ENCODE measurements at regions not wholly inside any gene's neighbourhood (a gene's known extent, or its start where the extent isn't known, plus 50 kb on each side); places are given as distances from the start of the nearest gene placed in this dataset.

DNA sequence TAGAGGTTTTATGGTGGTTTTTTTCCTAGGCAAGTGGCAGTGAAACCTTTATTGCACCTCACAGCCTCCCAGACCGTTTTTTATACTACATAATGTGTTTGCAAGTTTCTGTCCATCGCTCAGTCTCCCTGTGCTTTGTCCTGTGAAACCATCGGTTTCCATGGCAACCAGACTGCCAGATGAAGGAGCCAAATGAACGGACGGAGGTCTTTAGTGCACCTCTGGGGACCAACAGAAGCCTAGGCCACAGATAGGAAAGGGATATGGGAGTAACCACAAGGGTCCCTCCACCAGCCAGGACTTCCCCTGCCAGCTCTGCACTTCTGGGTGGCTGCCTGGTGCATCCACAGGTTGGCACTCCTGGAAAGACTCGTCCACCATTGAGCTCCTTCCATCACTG is 165.0 kb downstream of the CHST1 start:
- CTCF ChIA-PET, result no interaction called here
- peaks cover 82% of the 10 kb centered on the region for H3K27me3 Mint-ChIP-seq (ENCODE audit: unreplicated experiment)
- no peaks in the 10 kb centered on the region for H3K36me3 Mint-ChIP-seq (ENCODE audit: insufficient read depth, unreplicated experiment)
- intact Hi-C loops (cut with micrococcal nuclease; ENCODE audit: unreplicated experiment), result no loop called here
- H3K4me3 Mint-ChIP-seq (ENCODE audit: low read depth, unreplicated experiment), result no peak overlapping the region
- TF ChIP-seq CTCF (IDR thresholded peaks at IDR 0.05; ENCODE audit: unreplicated experiment), result no peak
- DNase-seq, result no peak
- H3K4me1 Mint-ChIP-seq (ENCODE audit: low read depth, unreplicated experiment), result no peaks in the 10 kb centered on the region
- BruUV-seq (replicated peaks), result no TSS peak
- no peaks in the 10 kb centered on the region for H3K9me3 Mint-ChIP-seq (ENCODE audit: low read depth, unreplicated experiment)
- H3K27ac Mint-ChIP-seq (ENCODE audit: unreplicated experiment), result no peak overlapping the region

GRCh38 chr11:45494738-45495137 is 170.7 kb downstream of the CHST1 start:
- Mint-ChIP-seq H3K9me3 (ENCODE audit: low read depth, unreplicated experiment) (no peaks in the 10 kb centered on the region), H3K27me3 (ENCODE audit: unreplicated experiment) (peaks cover 88% of the 10 kb centered on the region), H3K36me3 (ENCODE audit: insufficient read depth, unreplicated experiment) (no peaks in the 10 kb centered on the region), H3K4me1 (ENCODE audit: low read depth, unreplicated experiment) (no peaks in the 10 kb centered on the region), H3K4me3 (ENCODE audit: low read depth, unreplicated experiment) (no peak overlapping the region), H3K27ac (ENCODE audit: unreplicated experiment) (no peak overlapping the region)
- no TSS peak for BruUV-seq (replicated peaks)
- CTCF ChIA-PET, result no interaction called here
- no peak for TF ChIP-seq CTCF (IDR thresholded peaks at IDR 0.05; ENCODE audit: unreplicated experiment)
- intact Hi-C loops (cut with micrococcal nuclease; ENCODE audit: unreplicated experiment), result no loop called here
- no peak for DNase-seq

DNA sequence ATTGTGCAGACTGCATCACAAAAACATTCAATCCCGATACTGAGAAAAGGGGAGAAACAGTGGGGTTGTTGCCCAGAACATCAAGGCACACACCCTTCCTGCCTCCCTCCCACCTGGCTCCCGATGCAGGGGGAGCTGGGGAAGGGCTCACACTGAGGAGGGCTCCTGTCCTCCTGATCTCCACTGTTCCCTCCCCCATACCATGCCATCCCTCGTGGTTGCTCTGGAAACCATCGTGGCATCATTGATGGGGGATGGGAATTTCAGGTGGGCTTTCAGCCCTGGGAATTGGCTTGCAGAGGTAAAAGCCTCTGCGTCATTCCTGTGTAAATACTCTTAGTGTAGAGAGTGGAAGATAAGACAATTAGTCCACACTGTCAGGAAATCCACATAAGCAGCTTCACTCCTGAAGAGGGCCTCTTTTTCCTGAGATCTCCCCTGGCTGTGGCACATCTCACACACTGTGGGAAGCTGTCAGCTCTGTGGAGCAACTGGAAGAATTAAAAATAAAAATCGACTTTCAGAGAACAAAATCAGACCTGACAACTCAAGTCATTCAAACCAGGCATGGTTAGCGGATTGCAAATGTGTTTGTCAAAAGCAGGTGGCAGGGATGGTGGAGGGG is 176.0 kb downstream of the CHST1 start:
- H3K27me3 Mint-ChIP-seq (ENCODE audit: unreplicated experiment), result peaks cover 100% of the 10 kb centered on the region
- intact Hi-C loops (cut with micrococcal nuclease; ENCODE audit: unreplicated experiment), result no loop called here
- no peaks in the 10 kb centered on the region for H3K4me1 Mint-ChIP-seq (ENCODE audit: low read depth, unreplicated experiment)
- no peak for DNase-seq
- CTCF ChIA-PET, result no interaction called here
- no peaks in the 10 kb centered on the region for H3K36me3 Mint-ChIP-seq (ENCODE audit: insufficient read depth, unreplicated experiment)
- no TSS peak for BruUV-seq (replicated peaks)
- no peak overlapping the region for H3K4me3 Mint-ChIP-seq (ENCODE audit: low read depth, unreplicated experiment)
- no peaks in the 10 kb centered on the region for H3K9me3 Mint-ChIP-seq (ENCODE audit: low read depth, unreplicated experiment)
- TF ChIP-seq CTCF (IDR thresholded peaks at IDR 0.05; ENCODE audit: unreplicated experiment), result no peak
- H3K27ac Mint-ChIP-seq (ENCODE audit: unreplicated experiment), result no peak overlapping the region

GRCh38 chr11:45486461-45486860 is 179.0 kb downstream of the CHST1 start:
- no TSS peak for BruUV-seq (replicated peaks)
- H3K4me3 Mint-ChIP-seq (ENCODE audit: low read depth, unreplicated experiment), result no peak overlapping the region
- CTCF ChIA-PET, result no interaction called here
- DNase-seq, result no peak
- intact Hi-C loops (cut with micrococcal nuclease; ENCODE audit: unreplicated experiment), result no loop called here
- no peak overlapping the region for H3K27ac Mint-ChIP-seq (ENCODE audit: unreplicated experiment)
- peaks cover 100% of the 10 kb centered on the region for H3K27me3 Mint-ChIP-seq (ENCODE audit: unreplicated experiment)
- H3K4me1 Mint-ChIP-seq (ENCODE audit: low read depth, unreplicated experiment), result no peaks in the 10 kb centered on the region
- H3K9me3 Mint-ChIP-seq (ENCODE audit: low read depth, unreplicated experiment), result no peaks in the 10 kb centered on the region
- no peaks in the 10 kb centered on the region for H3K36me3 Mint-ChIP-seq (ENCODE audit: insufficient read depth, unreplicated experiment)
- no peak for TF ChIP-seq CTCF (IDR thresholded peaks at IDR 0.05; ENCODE audit: unreplicated experiment)

All from Calu3 (cell line).